ENCODE measurements at regions not wholly inside any gene's neighbourhood (a gene's known extent, or its start where the extent isn't known, plus 50 kb on each side); places are given as distances from the start of the nearest gene placed in this dataset.

GRCh38 chr1:244139655-244140054 lies 88.6 kb downstream of the ZBTB18 start:
- DNase-seq (ENCODE audit: low read depth), result no peak
- TF ChIP-seq CTCF (IDR thresholded peaks at IDR 0.05; ENCODE audit: control insufficient read depth, extremely low read depth, insufficient read depth), result no peak
- H3K4me3 ChIP-seq (ENCODE audit: low read depth, low read length), result no peak overlapping the region

- H3K4me3 ChIP-seq (ENCODE audit: low read depth, low read length), result no peak overlapping the region
- no peak for DNase-seq (ENCODE audit: low read depth)
- TF ChIP-seq CTCF (IDR thresholded peaks at IDR 0.05; ENCODE audit: control insufficient read depth, extremely low read depth, insufficient read depth), result no peak
Measured at GRCh38 chr1:244140420-244140819, 89.3 kb downstream of the ZBTB18 start.

- DNase-seq (ENCODE audit: low read depth), result no peak
- TF ChIP-seq CTCF (IDR thresholded peaks at IDR 0.05; ENCODE audit: control insufficient read depth, extremely low read depth, insufficient read depth), result no peak
- no peak overlapping the region for H3K4me3 ChIP-seq (ENCODE audit: low read depth, low read length)
Measured at GRCh38 chr1:244144053-244144452, 93.0 kb downstream of the ZBTB18 start.

- DNase-seq (ENCODE audit: low read depth), result no peak
- TF ChIP-seq CTCF (IDR thresholded peaks at IDR 0.05; ENCODE audit: control insufficient read depth, extremely low read depth, insufficient read depth), result no peak
- no peak overlapping the region for H3K4me3 ChIP-seq (ENCODE audit: low read depth, low read length)
Measured at GRCh38 chr1:244150071-244150470, 99.0 kb downstream of the ZBTB18 start.

GRCh38 chr1:244150665-244151064 lies 99.6 kb downstream of the ZBTB18 start:
- no peak overlapping the region for H3K4me3 ChIP-seq (ENCODE audit: low read depth, low read length)
- no peak for TF ChIP-seq CTCF (IDR thresholded peaks at IDR 0.05; ENCODE audit: control insufficient read depth, extremely low read depth, insufficient read depth)
- DNase-seq (ENCODE audit: low read depth), result no peak

- TF ChIP-seq CTCF (IDR thresholded peaks at IDR 0.05; ENCODE audit: control insufficient read depth, extremely low read depth, insufficient read depth), result no peak
- peak; percentile 19 for DNase-seq (ENCODE audit: low read depth)
- H3K4me3 ChIP-seq (ENCODE audit: low read depth, low read length), result no peak overlapping the region
Measured at GRCh38 chr1:244151537-244151936, 100.5 kb downstream of the ZBTB18 start.

- DNase-seq (ENCODE audit: low read depth), result no peak
- H3K4me3 ChIP-seq (ENCODE audit: low read depth, low read length), result no peak overlapping the region
- TF ChIP-seq CTCF (IDR thresholded peaks at IDR 0.05; ENCODE audit: control insufficient read depth, extremely low read depth, insufficient read depth), result no peak
Measured at GRCh38 chr1:244154508-244154871, 103.4 kb downstream of the ZBTB18 start.
